ENCODE measurements at regions not wholly inside any gene's neighbourhood (a gene's known extent, or its start where the extent isn't known, plus 50 kb on each side); places are given as distances from the start of the nearest gene placed in this dataset.

GRCh38 chr13:26456650-26457049 is 100.8 kb upstream of the WASF3 start:
- H3K9me3 ChIP-seq (ENCODE audit: low read depth), result no peaks in the 10 kb centered on the region
- H3K27me3 ChIP-seq, result no peaks in the 10 kb centered on the region
- H3K36me3 ChIP-seq (replicated peaks; ENCODE audit: insufficient read depth, low read depth), result no peaks in the 10 kb centered on the region
- H3K9me2 ChIP-seq (replicated peaks; ENCODE audit: insufficient read depth), result no peaks in the 10 kb centered on the region
- no peak overlapping the region for H2AFZ ChIP-seq
- no peaks in the 10 kb centered on the region for H4K20me1 ChIP-seq (ENCODE audit: insufficient read depth, poor library complexity, severe bottlenecking)
- DNase-seq (ENCODE audit: low spot score), result no peak
- H3K4me1 ChIP-seq (ENCODE audit: insufficient read depth), result no peaks in the 10 kb centered on the region
- no peak overlapping the region for H3K4me2 ChIP-seq
- no peak overlapping the region for H3K27ac ChIP-seq
- 67% methylated on average over 2 of the region's 2 CpGs for WGBS (ENCODE audit: low lambda C conversion rate, missing lambda C conversion rate)
- TF ChIP-seq EZH2 (IDR thresholded peaks at IDR 0.05; ENCODE audit: borderline replicate concordance) (no peak), CTCF (IDR thresholded peaks at IDR 0.05; ENCODE audit: poor library complexity) (no peak), EZH2phosphoT487 (IDR thresholded peaks at IDR 0.05; ENCODE audit: low read depth, severe bottlenecking, unreplicated experiment) (no peak)
- H3K4me3 ChIP-seq, result no peak overlapping the region
- no peaks in the 10 kb centered on the region for H3K79me2 ChIP-seq

GRCh38 chr13:26457212-26457611 is 100.3 kb upstream of the WASF3 start:
- Histone ChIP-seq H3K4me2 (no peak overlapping the region), H3K79me2 (no peaks in the 10 kb centered on the region), H3K27me3 (no peaks in the 10 kb centered on the region), H3K4me3 (no peak overlapping the region), H2AFZ (no peak overlapping the region), H3K9me2 (replicated peaks; ENCODE audit: insufficient read depth) (no peaks in the 10 kb centered on the region), H4K20me1 (ENCODE audit: insufficient read depth, poor library complexity, severe bottlenecking) (no peaks in the 10 kb centered on the region), H3K36me3 (replicated peaks; ENCODE audit: insufficient read depth, low read depth) (no peaks in the 10 kb centered on the region), H3K27ac (no peak overlapping the region), H3K9me3 (ENCODE audit: low read depth) (no peaks in the 10 kb centered on the region), H3K4me1 (ENCODE audit: insufficient read depth) (no peaks in the 10 kb centered on the region)
- no peak for DNase-seq (ENCODE audit: low spot score)
- TF ChIP-seq EZH2 (IDR thresholded peaks at IDR 0.05; ENCODE audit: borderline replicate concordance), result no peak
- TF ChIP-seq CTCF (IDR thresholded peaks at IDR 0.05; ENCODE audit: poor library complexity), result no peak
- TF ChIP-seq EZH2phosphoT487 (IDR thresholded peaks at IDR 0.05; ENCODE audit: low read depth, severe bottlenecking, unreplicated experiment), result no peak

- Histone ChIP-seq H3K4me3 (no peak overlapping the region), H3K9me2 (replicated peaks; ENCODE audit: insufficient read depth) (no peaks in the 10 kb centered on the region), H3K36me3 (replicated peaks; ENCODE audit: insufficient read depth, low read depth) (no peaks in the 10 kb centered on the region), H4K20me1 (ENCODE audit: insufficient read depth, poor library complexity, severe bottlenecking) (no peaks in the 10 kb centered on the region), H3K79me2 (no peaks in the 10 kb centered on the region), H3K27me3 (no peaks in the 10 kb centered on the region), H3K4me2 (no peak overlapping the region), H2AFZ (no peak overlapping the region), H3K9me3 (ENCODE audit: low read depth) (no peaks in the 10 kb centered on the region), H3K27ac (no peak overlapping the region), H3K4me1 (ENCODE audit: insufficient read depth) (no peaks in the 10 kb centered on the region)
- 91% methylated on average over 10 of the region's 10 CpGs for WGBS (ENCODE audit: low lambda C conversion rate, missing lambda C conversion rate)
- TF ChIP-seq CTCF (IDR thresholded peaks at IDR 0.05; ENCODE audit: poor library complexity) (no peak), EZH2phosphoT487 (IDR thresholded peaks at IDR 0.05; ENCODE audit: low read depth, severe bottlenecking, unreplicated experiment) (no peak), EZH2 (IDR thresholded peaks at IDR 0.05; ENCODE audit: borderline replicate concordance) (no peak)
- no peak for DNase-seq (ENCODE audit: low spot score)
These were observed 99.2 kb upstream of the WASF3 start for GRCh38 chr13:26458196-26458749.
